ENCODE measurements at regions not wholly inside any gene's neighbourhood (a gene's known extent, or its start where the extent isn't known, plus 50 kb on each side); places are given as distances from the start of the nearest gene placed in this dataset.

DNA sequence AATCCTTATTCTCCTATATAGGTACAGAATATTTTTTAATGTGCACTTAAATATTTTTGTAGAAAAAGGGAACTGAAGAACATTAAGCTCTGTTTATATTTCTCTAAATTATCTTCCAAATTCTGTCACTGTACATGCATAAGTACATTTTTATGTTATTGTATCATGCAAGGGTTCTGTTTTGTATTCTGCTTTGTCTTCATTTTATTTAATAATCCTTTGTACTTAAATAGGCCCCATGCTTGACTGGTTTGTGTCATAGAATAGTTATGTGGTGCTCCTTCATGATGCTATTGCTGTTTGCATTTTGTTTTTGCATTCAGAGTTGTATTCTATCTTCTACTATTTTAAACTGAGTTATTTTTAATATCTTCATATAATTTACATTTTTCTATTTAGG, 111.9 kb upstream of the EDNRA start (continued):
- TF ChIP-seq KLF10 (tag by site-specific recombination; IDR thresholded peaks at IDR 0.05): no peak
- TF ChIP-seq, protein P1, sequence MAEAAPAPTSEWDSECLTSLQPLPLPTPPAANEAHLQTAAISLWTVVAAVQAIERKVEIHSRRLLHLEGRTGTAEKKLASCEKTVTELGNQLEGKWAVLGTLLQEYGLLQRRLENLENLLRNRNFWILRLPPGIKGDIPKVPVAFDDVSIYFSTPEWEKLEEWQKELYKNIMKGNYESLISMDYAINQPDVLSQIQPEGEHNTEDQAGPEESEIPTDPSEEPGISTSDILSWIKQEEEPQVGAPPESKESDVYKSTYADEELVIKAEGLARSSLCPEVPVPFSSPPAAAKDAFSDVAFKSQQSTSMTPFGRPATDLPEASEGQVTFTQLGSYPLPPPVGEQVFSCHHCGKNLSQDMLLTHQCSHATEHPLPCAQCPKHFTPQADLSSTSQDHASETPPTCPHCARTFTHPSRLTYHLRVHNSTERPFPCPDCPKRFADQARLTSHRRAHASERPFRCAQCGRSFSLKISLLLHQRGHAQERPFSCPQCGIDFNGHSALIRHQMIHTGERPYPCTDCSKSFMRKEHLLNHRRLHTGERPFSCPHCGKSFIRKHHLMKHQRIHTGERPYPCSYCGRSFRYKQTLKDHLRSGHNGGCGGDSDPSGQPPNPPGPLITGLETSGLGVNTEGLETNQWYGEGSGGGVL (tag by site-specific recombination; IDR thresholded peaks at IDR 0.05): no peak
- TF ChIP-seq ZNF596 (tag by site-specific recombination; IDR thresholded peaks at IDR 0.05): no peak
- TF ChIP-seq ZNF335 (tag by site-specific recombination; conservative IDR thresholded peaks at IDR 0.05): no peak
- TF ChIP-seq ZFP69B (tag by site-specific recombination; IDR thresholded peaks at IDR 0.05): no peak
- TF ChIP-seq ZNF10 (tag by site-specific recombination; IDR thresholded peaks at IDR 0.05): no peak
- no peak for TF ChIP-seq ZNF202 (tag by site-specific recombination; IDR thresholded peaks at IDR 0.05; ENCODE audit: borderline replicate concordance)
- TF ChIP-seq SETDB1 (IDR thresholded peaks at IDR 0.05; ENCODE audit: insufficient read length, low read length): no peak
- no peak for TF ChIP-seq ZNF48 (tag by site-specific recombination; IDR thresholded peaks at IDR 0.05)
- no peak for TF ChIP-seq ZNF19 (tag by site-specific recombination; IDR thresholded peaks at IDR 0.05; ENCODE audit: low read depth)
- TF ChIP-seq ZNF423 (tag by site-specific recombination; IDR thresholded peaks at IDR 0.05): no peak
- TF ChIP-seq HOXD13 (CRISPR knock-in tag; IDR thresholded peaks at IDR 0.05; ENCODE audit: borderline replicate concordance): no peak
- no peak for TF ChIP-seq ZNF837 (tag by site-specific recombination; IDR thresholded peaks at IDR 0.05)

DNA sequence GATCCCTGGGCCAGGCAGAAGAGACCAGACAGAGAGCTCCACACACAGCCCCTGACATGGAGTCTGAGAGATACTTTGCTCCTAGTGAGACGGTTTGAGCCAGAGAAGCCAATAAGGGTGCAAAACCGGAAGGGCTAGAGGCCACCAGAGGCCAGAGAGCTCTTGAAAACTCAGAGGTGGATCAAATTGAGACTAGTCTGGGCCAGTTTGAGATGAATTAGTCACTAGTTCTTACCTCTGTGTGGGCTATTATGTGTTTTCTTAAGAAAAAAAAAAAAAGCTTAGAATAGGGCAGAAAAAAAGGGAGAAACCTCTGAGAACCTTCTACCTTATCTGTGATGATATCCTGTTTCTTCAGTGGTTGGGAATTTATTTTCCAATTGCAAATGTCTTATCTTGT, 110.4 kb upstream of the EDNRA start:
- Histone ChIP-seq H3K9me3 (ENCODE audit: control insufficient read depth, insufficient read depth, low read depth, low read length) (no peaks in the 10 kb centered on the region), H3K4me3 (ENCODE audit: low read depth, low read length) (no peak overlapping the region), H3K4me1 (ENCODE audit: control insufficient read depth, insufficient read depth, low read length) (no peaks in the 10 kb centered on the region), H3K36me3 (ENCODE audit: control insufficient read depth in 2 of 2, insufficient read depth in 1 of 2, low read length in 2 of 2) (no peaks in the 10 kb centered on the region), H3K27ac (ENCODE audit: extremely low read depth, low read depth, low read length) (no peak overlapping the region)
- TF ChIP-seq ZNF837 (tag by site-specific recombination; IDR thresholded peaks at IDR 0.05) (no peak), ZNF354C (tag by site-specific recombination; IDR thresholded peaks at IDR 0.05; ENCODE audit: borderline replicate concordance, low read depth) (no peak)
- CTCF ChIA-PET: interaction anchor here (0.6 kb wide), 1 partner anchor 209 kb away, joined by 4 read pairs; no protein-coding TSS in a partner anchor
- POLR2A ChIA-PET: interaction anchor here (1.0 kb wide), 1 partner anchor 9 kb away, joined by 4 read pairs; no protein-coding TSS in a partner anchor

DNA sequence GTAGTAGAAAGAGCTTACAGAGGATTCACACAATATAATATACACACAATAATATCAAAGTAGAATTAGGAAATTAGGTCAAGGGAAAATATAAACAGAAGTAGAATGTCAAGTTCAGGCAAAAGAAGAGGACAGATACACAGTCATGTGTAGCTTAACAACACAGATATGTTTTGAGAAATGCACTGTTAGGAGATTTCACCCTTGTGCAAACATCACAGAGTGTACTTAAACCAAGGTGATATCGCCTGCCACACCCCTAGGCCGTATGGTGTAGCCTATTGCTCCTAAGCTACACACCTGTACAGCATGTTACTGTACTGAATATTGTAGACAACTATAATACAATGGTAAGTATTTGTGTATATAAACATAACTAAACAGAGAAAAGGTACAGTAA, 110.0 kb upstream of the EDNRA start:
- no peak overlapping the region for H3K27ac ChIP-seq (ENCODE audit: extremely low read depth, low read depth, low read length)
- POLR2A ChIA-PET: interaction anchor here (1.0 kb wide), 1 partner anchor 9 kb away, joined by 4 read pairs; no protein-coding TSS in a partner anchor
- H3K4me3 ChIP-seq (ENCODE audit: low read depth, low read length): no peak overlapping the region
- H3K4me1 ChIP-seq (ENCODE audit: control insufficient read depth, insufficient read depth, low read length): no peaks in the 10 kb centered on the region
- no peaks in the 10 kb centered on the region for H3K36me3 ChIP-seq (ENCODE audit: control insufficient read depth in 2 of 2, insufficient read depth in 1 of 2, low read length in 2 of 2)
- CTCF ChIA-PET: interaction anchor here (0.6 kb wide), 2 partner anchors 117 to 209 kb away, joined by 3 to 4 read pairs; no protein-coding TSS in a partner anchor
- H3K9me3 ChIP-seq (ENCODE audit: control insufficient read depth, insufficient read depth, low read depth, low read length): no peaks in the 10 kb centered on the region
- TF ChIP-seq KLF16 (tag by site-specific recombination; IDR thresholded peaks at IDR 0.05) (no peak), ZNF747 (tag by site-specific recombination; IDR thresholded peaks at IDR 0.05) (no peak), ZNF266 (tag by site-specific recombination; IDR thresholded peaks at IDR 0.05; ENCODE audit: low read depth) (no peak), ZNF211 (tag by site-specific recombination; IDR thresholded peaks at IDR 0.05; ENCODE audit: low read depth) (no peak)

DNA sequence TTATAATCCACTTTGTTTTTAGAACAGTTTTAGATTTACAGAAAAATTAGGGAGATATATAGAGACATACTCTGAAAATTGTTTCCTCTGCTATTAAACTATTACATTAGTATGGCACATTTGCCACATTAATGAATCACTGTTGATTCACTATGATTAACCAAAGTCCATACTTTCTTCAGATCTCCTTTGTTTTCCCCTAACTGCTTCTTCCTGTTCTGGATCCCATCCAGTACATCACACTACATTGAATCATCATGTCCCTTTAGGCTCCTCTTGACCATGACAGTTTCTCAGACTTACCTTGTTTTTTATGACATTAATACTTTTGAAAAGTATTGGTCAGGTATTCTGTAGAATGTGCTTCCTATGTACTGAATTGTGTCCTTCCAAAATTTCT, 109.2 kb upstream of the EDNRA start:
- no peak overlapping the region for H3K4me3 ChIP-seq (ENCODE audit: low read depth, low read length)
- POLR2A ChIA-PET: no interaction called here
- H3K27ac ChIP-seq (ENCODE audit: extremely low read depth, low read depth, low read length): no peak overlapping the region
- CTCF ChIA-PET: interaction anchor here (0.6 kb wide), 1 partner anchor 117 kb away, joined by 3 read pairs; no protein-coding TSS in a partner anchor
- H3K4me1 ChIP-seq (ENCODE audit: control insufficient read depth, insufficient read depth, low read length): no peaks in the 10 kb centered on the region
- no peaks in the 10 kb centered on the region for H3K36me3 ChIP-seq (ENCODE audit: control insufficient read depth in 2 of 2, insufficient read depth in 1 of 2, low read length in 2 of 2)
- no peaks in the 10 kb centered on the region for H3K9me3 ChIP-seq (ENCODE audit: control insufficient read depth, insufficient read depth, low read depth, low read length)
- TF ChIP-seq, protein P2, sequence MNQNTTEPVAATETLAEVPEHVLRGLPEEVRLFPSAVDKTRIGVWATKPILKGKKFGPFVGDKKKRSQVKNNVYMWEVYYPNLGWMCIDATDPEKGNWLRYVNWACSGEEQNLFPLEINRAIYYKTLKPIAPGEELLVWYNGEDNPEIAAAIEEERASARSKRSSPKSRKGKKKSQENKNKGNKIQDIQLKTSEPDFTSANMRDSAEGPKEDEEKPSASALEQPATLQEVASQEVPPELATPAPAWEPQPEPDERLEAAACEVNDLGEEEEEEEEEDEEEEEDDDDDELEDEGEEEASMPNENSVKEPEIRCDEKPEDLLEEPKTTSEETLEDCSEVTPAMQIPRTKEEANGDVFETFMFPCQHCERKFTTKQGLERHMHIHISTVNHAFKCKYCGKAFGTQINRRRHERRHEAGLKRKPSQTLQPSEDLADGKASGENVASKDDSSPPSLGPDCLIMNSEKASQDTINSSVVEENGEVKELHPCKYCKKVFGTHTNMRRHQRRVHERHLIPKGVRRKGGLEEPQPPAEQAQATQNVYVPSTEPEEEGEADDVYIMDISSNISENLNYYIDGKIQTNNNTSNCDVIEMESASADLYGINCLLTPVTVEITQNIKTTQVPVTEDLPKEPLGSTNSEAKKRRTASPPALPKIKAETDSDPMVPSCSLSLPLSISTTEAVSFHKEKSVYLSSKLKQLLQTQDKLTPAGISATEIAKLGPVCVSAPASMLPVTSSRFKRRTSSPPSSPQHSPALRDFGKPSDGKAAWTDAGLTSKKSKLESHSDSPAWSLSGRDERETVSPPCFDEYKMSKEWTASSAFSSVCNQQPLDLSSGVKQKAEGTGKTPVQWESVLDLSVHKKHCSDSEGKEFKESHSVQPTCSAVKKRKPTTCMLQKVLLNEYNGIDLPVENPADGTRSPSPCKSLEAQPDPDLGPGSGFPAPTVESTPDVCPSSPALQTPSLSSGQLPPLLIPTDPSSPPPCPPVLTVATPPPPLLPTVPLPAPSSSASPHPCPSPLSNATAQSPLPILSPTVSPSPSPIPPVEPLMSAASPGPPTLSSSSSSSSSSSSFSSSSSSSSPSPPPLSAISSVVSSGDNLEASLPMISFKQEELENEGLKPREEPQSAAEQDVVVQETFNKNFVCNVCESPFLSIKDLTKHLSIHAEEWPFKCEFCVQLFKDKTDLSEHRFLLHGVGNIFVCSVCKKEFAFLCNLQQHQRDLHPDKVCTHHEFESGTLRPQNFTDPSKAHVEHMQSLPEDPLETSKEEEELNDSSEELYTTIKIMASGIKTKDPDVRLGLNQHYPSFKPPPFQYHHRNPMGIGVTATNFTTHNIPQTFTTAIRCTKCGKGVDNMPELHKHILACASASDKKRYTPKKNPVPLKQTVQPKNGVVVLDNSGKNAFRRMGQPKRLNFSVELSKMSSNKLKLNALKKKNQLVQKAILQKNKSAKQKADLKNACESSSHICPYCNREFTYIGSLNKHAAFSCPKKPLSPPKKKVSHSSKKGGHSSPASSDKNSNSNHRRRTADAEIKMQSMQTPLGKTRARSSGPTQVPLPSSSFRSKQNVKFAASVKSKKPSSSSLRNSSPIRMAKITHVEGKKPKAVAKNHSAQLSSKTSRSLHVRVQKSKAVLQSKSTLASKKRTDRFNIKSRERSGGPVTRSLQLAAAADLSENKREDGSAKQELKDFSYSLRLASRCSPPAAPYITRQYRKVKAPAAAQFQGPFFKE (tag by site-specific recombination; IDR thresholded peaks at IDR 0.05; ENCODE audit: borderline replicate concordance): no peak
- TF ChIP-seq GLI2 (tag by site-specific recombination; IDR thresholded peaks at IDR 0.05; ENCODE audit: borderline replicate concordance, low read depth) (no peak), ZNF391 (tag by site-specific recombination; IDR thresholded peaks at IDR 0.05; ENCODE audit: borderline replicate concordance, low read depth) (no peak), ZNF404 (tag by site-specific recombination; IDR thresholded peaks at IDR 0.05) (no peak), ZNF623 (tag by site-specific recombination; IDR thresholded peaks at IDR 0.05) (no peak)

All from HEK293 (cell line).